ENCODE measurements at regions not wholly inside any gene's neighbourhood (a gene's known extent, or its start where the extent isn't known, plus 50 kb on each side); places are given as distances from the start of the nearest gene placed in this dataset.

DNA sequence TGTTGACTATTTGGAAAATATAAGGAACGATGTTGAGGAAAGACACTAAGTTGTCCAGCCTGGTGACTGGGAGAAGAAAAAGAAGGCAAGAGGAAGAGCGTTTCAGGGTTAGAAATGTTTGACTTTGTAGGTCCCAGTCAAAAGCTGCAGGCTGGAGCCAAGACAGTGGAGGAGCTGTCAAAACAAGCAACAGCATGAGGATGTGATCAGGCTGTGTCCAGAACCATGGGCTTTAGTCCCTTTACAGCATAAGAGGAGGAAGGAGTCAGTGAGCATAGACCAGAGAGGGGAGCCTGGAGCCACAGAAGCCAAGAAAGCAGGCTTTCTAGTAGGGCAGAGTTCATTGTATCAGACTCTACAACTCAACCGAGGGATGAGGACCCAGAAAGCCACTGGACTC, 658.5 kb downstream of the BNC2 start:
- TF ChIP-seq, protein P1, sequence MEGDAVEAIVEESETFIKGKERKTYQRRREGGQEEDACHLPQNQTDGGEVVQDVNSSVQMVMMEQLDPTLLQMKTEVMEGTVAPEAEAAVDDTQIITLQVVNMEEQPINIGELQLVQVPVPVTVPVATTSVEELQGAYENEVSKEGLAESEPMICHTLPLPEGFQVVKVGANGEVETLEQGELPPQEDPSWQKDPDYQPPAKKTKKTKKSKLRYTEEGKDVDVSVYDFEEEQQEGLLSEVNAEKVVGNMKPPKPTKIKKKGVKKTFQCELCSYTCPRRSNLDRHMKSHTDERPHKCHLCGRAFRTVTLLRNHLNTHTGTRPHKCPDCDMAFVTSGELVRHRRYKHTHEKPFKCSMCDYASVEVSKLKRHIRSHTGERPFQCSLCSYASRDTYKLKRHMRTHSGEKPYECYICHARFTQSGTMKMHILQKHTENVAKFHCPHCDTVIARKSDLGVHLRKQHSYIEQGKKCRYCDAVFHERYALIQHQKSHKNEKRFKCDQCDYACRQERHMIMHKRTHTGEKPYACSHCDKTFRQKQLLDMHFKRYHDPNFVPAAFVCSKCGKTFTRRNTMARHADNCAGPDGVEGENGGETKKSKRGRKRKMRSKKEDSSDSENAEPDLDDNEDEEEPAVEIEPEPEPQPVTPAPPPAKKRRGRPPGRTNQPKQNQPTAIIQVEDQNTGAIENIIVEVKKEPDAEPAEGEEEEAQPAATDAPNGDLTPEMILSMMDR (IDR thresholded peaks at IDR 0.05; ENCODE audit: low read depth, low read length) = no peak
- no peak for TF ChIP-seq EZH2phosphoT487 (IDR thresholded peaks at IDR 0.05; ENCODE audit: low read depth)

Data from OCI-LY3 (cell line).